ENCODE measurements at regions not wholly inside any gene's neighbourhood (a gene's known extent, or its start where the extent isn't known, plus 50 kb on each side); places are given as distances from the start of the nearest gene placed in this dataset.

GRCh38 chr11:134521452-134522289 is 109.6 kb upstream of the B3GAT1 start:
- Histone ChIP-seq H3K27ac (no peak overlapping the region), H3K4me3 (replicated peaks in 1 of 3) (no peak overlapping the region), H3K27me3 (no peaks in the 10 kb centered on the region), H3K36me3 (no peaks in the 10 kb centered on the region), H3K4me1 (peaks cover 0 to 5% of the 10 kb centered on the region in 2 donors), H3K9me3 (no peaks in the 10 kb centered on the region)
- TF ChIP-seq CTCF (IDR thresholded peaks at IDR 0.05) (no peak), POLR2A (IDR thresholded peaks at IDR 0.05) (no peak)
- WGBS, 2 donors = 79 to 82% methylated on average over 16 to 17 of the region's 18 CpGs
- intact Hi-C loops (cut with DNase I) = no loop called here
- no peak for DNase-seq

GRCh38 chr11:134521001-134521400 is 109.0 kb upstream of the B3GAT1 start:
- DNase-seq = no peak
- peaks cover 0 to 5% of the 10 kb centered on the region in 2 donors for H3K4me1 ChIP-seq
- H3K27ac ChIP-seq = no peak overlapping the region
- TF ChIP-seq POLR2A (IDR thresholded peaks at IDR 0.05) (no peak), CTCF (IDR thresholded peaks at IDR 0.05) (no peak)
- intact Hi-C loops (cut with DNase I) = no loop called here
- H3K4me3 ChIP-seq (replicated peaks in 1 of 3) = no peak overlapping the region
- H3K9me3 ChIP-seq = no peaks in the 10 kb centered on the region
- 84% methylated on average over 14 of the region's 14 CpGs for WGBS, 2 donors
- H3K36me3 ChIP-seq = no peaks in the 10 kb centered on the region
- H3K27me3 ChIP-seq = no peaks in the 10 kb centered on the region

GRCh38 chr11:134519788-134520187 is 107.7 kb upstream of the B3GAT1 start:
- H3K4me3 ChIP-seq (replicated peaks in 1 of 3) = no peak overlapping the region
- no peak for DNase-seq
- TF ChIP-seq POLR2A (IDR thresholded peaks at IDR 0.05) (no peak), CTCF (IDR thresholded peaks at IDR 0.05) (no peak)
- no peaks in the 10 kb centered on the region for H3K36me3 ChIP-seq
- WGBS, 2 donors = 38 to 55% methylated on average over 7 of the region's 7 CpGs
- no peak overlapping the region for H3K27ac ChIP-seq
- H3K9me3 ChIP-seq = no peaks in the 10 kb centered on the region
- no peaks in the 10 kb centered on the region for H3K4me1 ChIP-seq
- H3K27me3 ChIP-seq = no peaks in the 10 kb centered on the region
- intact Hi-C loops (cut with DNase I) = no loop called here

GRCh38 chr11:134519390-134519750 is 107.3 kb upstream of the B3GAT1 start:
- intact Hi-C loops (cut with DNase I) = no loop called here
- Histone ChIP-seq H3K36me3 (no peaks in the 10 kb centered on the region), H3K27ac (no peak overlapping the region), H3K4me1 (no peaks in the 10 kb centered on the region), H3K4me3 (replicated peaks in 1 of 3) (no peak overlapping the region), H3K9me3 (no peaks in the 10 kb centered on the region), H3K27me3 (no peaks in the 10 kb centered on the region)
- 76 to 82% methylated on average over 6 of the region's 6 CpGs for WGBS, 2 donors
- TF ChIP-seq CTCF (IDR thresholded peaks at IDR 0.05) (no peak), POLR2A (IDR thresholded peaks at IDR 0.05) (no peak)
- no peak for DNase-seq

DNA sequence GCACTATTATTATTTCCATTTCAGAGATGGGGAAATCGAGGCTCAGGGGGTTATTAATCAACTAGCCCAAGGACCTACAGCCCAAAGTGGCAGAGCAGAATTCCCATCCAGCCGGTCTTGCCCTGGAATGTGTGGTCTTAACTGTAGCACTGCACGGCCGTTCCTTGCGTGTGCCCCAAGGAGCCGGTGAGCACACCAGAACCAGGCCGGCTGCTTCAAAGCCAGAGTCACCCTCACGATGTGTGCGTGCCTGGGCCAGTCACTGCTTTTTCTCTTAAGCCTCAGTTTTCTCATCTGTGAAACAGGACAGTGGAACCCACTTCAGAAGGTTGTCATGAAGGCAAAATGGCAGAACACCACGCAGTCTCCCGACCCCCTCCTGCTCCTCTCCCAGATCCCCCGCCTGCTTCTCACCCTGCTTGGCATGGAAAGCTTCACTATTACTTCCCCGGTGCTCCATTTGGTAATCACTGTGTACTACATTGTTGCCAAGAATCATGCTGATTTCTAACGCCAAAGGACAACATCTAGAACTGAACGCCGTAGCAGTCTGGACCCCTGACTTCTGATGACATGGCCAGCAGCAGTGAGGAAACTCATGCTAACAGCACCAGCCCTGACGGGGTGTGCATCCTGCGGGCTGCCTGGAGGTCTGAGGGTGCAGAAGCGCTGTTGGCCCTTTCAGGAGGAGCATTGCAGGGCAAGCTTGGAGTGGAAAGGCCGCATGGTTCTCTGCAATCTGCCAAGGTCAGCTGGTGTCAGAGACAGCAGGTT is 106.8 kb upstream of the B3GAT1 start:
- Histone ChIP-seq H3K4me3 (replicated peaks in 1 of 3) (no peak overlapping the region), H3K4me1 (no peaks in the 10 kb centered on the region), H3K9me3 (no peaks in the 10 kb centered on the region), H3K27me3 (no peaks in the 10 kb centered on the region), H3K27ac (no peak overlapping the region), H3K36me3 (no peaks in the 10 kb centered on the region)
- 89 to 95% methylated on average over 20 of the region's 20 CpGs for WGBS, 2 donors
- no peak for DNase-seq
- TF ChIP-seq CTCF (IDR thresholded peaks at IDR 0.05) = no peak
- TF ChIP-seq POLR2A (IDR thresholded peaks at IDR 0.05) = no peak
- intact Hi-C loops (cut with DNase I) = no loop called here

All from thyroid gland (tissue), 4 donors.